HG03521 (cell line): ENCODE measurements at regions not wholly inside any gene's neighbourhood (a gene's known extent, or its start where the extent isn't known, plus 50 kb on each side); places are given as distances from the start of the nearest gene placed in this dataset.

Experiments
- ATAC-seq: cut with Tn5 transposase; IDR thresholded peaks from one replicate; pipeline ENCODE4 v1.9.1; 2021; ENCODE audit warnings: mild to moderate bottlenecking, moderate library complexity; ENCODE audit not compliant: unreplicated experiment

DNA sequence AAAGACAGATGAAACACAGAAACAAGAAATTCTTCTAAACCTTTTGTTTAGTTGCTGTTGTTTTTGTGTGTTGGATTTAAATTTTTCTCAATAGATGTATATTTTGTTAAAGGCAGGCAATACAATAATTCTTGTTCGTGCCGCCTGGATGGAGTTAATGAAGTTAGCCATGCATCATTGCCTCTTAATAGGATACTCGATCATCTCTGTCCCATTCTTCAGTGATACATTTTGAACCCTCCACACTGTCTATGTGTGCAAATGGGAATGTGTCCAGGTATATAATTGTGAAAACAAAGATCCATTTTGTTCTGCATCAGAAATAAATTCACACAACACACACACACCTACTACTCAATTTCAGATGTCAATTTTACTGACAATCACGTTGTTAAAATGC lies 186.6 kb upstream of the ADAMTS16 start:
- no peak for ATAC-seq

DNA sequence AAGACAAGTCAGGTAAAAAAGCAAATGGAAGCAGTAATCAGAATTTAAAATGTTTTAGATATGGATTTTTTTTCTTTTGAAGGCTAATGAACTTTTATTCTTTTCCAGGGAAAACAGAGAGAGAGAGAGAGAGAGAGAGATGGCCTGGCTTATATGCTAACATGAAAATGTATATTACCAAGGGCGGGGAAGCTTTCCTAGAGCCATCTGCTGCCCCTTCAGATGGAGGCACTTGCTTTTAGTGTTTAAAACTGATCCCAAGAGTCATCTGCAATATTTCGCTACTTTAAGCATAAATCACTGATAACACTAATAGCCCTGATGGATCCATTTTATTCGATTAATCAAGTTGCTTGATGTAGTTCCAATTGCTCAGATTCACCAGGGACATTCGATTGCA lies 186.1 kb upstream of the ADAMTS16 start:
- no peak for ATAC-seq

DNA sequence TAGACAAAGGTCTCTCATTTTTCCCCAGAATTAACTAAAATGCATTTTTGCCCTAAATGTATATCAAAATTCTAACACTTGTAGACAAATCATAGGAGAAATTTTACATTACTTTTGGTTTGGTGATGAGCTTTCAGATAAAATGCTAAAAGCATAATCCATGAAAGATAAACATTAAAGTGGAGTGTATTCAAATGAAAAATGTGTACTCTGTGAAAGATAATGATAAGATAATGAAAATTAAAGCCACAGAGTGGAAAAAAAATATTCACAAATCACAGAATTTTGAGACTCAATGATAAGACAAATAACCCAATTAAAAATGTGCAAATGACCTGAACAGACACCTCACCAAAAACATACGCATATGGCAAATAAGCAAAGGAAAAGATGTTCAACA lies 176.9 kb upstream of the ADAMTS16 start:
- ATAC-seq = no peak

DNA sequence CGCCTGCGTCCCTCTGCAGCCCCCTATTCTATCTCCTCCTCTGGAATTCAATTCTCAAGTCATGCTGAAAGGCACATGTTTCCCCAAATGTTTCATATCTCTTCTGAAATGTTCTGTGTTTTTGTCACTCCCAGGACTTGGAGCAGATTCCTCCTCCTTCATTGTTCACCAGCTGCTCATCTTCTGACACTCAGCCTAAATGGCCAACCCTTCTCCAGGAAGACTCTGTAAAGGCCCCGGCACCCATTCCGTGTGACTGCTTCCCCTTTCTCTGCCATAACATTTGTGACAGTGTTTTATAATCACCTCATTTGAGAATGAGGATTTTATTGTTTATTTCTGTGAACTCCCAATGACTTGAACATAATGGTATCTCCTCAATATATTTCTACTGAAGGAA lies 170.8 kb upstream of the ADAMTS16 start:
- ATAC-seq = no peak

DNA sequence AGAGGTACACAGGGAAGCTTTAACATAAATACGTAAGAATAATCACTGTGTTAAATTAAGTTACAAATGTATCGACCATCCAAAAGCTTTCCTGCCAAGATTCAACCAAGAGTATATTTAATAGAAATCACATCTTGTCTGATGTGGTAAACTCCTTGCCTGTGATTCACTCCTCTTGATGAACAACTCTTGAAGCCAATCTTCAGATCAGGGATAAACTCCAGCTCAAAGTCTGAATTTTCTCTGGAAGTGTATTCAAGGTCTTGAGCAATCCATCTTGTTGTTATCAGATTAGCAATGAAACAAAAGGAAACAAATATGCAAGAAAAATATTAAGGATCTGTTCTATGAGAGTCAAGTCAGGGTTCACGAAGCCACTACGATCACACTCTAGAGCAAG lies 170.0 kb upstream of the ADAMTS16 start:
- ATAC-seq = no peak

DNA sequence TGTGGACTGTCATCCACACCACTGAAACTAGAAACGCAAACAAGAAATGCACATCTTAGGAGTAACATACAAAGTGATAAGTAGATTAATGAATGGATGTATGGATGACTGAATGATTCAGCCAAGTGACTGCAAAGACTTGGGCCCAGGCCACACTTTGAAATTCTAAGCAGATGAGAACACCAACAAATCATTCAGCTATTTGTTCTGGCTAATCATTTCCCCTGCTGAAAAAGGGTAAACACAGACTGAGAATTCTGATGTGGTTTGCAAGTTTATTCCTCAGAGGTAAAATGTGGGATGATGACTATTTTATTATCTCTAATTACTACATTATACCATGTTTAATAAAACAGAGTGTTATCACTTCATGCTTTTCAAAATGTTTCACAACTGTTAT lies 163.2 kb upstream of the ADAMTS16 start:
- ATAC-seq = no peak

DNA sequence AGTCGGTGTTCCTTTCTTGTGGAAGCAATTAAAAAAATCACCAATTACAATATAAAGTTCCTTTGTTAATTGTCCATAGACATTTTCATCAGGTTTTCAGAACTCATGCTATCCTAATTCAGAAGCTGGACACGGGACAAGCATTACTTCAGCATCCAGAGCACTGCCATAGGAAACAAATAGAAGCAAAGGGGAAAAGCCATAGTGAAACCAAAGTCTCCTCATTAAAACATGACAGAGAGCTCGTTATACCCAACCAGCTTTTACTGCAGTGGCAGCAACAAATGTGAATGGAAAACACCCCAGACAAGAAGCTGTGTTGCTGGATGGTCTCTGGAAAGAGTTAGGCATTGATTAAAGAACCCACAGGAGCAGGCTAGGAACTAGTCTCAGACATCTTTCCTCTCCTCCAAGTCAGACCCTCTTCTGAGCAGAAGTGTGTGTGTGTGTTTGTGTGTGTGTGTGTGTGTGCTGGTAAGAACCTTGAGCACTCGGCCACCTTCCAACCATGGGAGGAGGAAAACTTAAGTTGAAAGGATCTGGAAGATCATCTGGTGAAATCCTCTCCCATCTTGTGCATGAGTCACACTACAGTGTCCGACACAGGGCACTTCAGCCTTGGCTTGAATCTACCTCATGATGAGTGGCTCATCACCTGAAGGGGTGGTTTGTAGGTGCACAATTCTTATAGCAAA lies 162.6 kb upstream of the ADAMTS16 start:
- ATAC-seq = no peak

DNA sequence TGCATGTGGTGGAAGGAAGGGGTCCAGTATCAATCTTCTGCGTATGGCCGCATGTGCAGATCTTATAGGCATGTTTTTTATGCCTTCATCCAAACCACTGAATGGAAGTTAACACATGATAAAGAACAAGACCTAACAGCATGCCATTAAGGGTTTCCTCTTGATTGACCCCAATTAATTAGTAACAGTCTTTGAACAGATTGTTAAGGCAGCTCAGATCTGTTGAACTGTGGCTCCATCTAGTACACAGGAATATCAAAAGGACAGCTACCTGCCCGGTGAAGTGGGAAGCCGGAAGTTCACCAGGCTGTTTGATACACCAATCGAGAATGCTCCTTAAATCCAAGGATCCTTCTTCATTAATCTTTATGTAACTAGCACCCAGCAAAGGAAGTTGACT lies 159.9 kb upstream of the ADAMTS16 start:
- no peak for ATAC-seq

DNA sequence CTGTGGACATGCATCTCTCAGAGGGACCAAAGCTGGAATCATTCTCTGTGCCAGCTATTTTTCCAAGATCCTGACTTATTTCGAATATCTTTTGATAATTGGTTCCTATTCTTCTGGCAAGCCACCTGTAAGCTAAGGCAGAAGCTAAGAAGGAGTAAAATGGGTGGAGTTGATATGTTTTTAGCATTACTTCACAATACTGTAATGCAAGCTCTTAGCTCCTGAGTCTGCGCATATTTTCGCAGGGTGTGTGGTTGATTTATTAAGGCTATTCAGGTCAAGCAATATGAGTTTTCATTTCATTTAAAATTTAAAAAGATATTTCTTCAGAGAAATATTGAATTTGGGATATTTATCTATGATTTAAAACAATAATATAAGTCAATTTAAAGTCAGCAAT lies 158.5 kb upstream of the ADAMTS16 start:
- no peak for ATAC-seq

DNA sequence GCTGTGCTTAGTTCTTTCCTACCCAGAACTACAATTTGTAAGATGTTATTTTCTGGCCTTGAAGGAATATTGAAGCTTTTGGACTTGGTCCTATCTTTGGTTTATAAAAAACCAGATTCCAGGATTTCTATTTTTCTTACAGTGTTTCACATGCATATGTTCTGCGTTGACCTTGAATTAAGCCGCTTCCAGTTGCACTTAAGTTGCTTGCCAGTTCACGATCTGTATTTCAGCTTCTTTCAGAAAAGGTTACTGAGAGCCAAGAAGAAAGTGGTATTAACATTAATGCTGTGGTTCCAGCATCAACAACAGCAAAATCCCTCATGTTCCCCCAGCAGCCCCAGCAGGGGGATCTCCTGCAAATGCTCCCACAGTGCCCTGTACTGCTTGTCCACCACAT lies 156.4 kb upstream of the ADAMTS16 start:
- no peak for ATAC-seq

DNA sequence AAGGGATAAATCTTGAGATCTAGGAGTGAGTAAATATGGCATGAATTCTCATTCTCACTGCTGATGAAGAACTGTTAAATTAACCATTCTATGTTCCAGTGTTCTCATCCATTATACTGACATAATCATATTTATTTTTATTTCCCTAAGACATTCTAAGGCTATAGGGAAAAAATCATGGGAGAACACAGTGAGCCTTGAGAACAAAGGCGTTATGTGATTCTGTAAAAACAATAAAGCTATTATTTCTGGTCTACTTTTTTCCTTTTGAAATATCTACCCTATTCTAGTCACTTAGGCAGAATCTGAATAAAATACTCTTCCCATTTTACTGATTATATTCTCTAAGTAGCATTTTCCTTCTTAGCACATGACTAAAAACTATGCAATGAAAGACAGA lies 155.7 kb upstream of the ADAMTS16 start:
- ATAC-seq = no peak

DNA sequence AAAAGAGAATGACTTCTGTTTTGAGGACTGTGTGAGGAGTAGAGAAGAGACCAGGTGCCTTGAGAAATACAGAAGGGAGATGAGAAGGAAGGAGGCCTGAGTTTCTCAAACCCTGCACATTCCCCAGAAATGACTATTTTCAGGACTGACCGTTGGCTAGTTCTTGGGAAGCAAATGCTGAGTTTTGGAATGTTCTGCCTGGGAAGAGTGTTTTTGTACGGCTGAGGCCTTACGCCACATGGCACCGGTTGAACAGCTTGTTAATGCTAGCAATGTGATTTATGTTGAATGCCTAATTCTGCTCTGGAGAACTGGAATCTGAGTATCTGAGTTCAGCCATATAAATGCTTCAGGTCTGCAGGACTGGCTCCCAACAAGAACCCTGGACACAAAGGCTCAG lies 152.7 kb upstream of the ADAMTS16 start:
- ATAC-seq = no peak

DNA sequence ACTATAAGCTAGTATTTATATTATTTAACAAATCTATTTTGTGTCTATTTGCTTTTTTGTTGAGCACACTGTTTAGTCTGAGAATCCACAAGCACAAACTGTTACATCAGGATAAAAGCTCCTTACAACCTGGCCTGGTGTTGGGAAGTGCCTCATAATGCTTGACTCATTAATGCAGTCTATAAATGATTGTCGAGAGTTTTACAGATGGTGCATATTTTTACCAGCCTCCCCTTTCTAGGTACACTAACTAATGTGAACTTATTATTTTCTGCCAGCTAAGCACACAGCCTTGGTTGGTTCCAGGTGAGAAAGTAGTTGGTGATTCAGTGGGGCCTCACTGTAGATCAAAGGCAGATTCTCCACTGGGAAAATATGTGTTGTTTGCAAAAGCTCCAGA lies 151.0 kb upstream of the ADAMTS16 start:
- ATAC-seq = no peak

DNA sequence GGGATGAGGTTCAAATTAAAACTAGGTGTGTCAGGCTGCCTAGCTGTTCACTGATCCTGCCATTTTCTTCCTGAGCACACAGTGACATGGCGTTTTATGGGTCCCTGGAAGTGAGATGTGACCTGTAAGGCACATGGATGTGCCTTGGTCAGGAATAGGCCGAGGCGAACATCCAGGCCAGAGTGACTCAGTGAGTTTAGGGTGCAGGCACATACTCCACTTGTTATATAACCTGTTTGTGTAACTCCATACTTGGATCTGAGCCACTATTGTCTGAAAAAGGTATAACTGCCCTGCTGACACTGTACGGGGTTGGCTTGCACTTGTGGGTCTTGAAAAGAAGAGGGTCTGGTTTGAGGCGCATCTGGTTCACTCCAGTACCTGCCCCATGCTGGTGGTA lies 150.1 kb upstream of the ADAMTS16 start:
- ATAC-seq = no peak

DNA sequence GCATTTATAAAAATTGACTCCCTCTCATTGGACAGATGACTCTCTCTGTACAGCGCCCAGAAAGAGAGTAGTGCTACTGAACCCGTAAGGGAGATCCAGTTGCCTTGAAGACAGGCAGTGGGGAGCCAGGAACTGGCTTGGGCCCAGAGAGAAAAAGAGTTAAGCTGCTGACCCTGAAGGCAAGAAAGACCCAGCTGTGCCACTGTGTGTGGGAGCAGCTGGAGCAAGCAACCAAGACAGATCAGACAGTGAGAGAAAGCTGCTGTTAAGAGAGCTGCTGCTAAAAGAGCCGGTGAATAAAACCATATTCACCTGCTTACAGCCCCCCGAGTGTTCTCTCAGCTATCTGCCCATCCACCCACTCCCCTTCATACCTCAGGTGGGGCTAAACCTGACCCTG lies 149.7 kb upstream of the ADAMTS16 start:
- ATAC-seq = no peak

DNA sequence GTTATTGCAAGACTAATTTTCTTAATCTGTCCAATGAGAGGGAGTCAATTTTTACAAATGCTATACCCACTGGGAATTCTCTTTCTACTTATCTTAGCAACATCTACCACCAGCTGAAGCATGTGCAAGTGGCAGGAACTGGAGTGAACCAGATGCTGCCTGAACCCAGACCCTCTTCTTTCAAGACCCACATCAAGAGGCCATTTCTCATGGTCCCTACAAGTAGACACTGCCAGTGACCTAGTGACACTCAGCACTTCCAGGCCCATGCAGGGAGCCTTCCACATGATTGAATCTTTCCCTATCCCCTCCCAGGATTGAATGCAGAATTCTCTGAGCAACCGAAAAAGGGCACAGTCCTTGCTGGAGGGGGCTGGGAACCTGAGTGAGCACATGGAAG lies 148.2 kb upstream of the ADAMTS16 start:
- no peak for ATAC-seq

DNA sequence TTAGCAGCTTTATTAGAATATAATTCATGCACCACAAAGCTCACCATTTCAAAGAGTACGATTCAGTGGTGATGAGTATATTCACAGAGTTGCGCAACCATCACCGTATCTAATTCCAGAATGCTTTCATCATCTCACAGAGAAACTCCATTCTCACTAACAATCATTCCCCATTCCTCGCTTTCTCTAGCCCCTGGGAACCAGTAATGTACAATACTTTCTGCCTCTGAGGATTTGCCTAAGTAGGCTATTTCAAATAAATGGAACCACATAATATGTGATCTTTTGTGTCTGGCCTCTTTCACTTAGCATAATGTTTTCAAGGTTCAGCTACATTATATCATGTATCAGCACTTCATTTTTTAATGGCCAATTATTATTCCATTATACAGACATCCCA lies 145.1 kb upstream of the ADAMTS16 start:
- no peak for ATAC-seq

DNA sequence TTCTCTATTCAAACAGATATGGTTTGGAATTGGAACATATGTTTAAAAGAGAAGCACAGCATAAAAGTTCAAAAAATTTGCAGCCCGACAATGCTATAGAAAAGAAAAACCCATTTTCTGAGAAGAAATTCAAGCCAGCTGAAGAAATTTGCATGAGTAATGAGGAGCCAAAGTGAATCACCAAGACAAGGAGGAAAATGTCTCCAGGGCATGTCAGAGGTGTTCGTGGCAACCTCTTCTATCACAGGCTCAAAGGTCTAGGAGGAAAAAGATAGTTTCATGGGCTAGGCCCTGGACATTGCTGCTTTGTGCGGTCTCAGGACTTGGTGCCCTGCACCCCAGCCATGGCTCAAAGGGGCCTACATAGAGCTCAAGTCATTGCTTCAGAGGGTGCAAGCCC lies 134.8 kb upstream of the ADAMTS16 start:
- no peak for ATAC-seq

DNA sequence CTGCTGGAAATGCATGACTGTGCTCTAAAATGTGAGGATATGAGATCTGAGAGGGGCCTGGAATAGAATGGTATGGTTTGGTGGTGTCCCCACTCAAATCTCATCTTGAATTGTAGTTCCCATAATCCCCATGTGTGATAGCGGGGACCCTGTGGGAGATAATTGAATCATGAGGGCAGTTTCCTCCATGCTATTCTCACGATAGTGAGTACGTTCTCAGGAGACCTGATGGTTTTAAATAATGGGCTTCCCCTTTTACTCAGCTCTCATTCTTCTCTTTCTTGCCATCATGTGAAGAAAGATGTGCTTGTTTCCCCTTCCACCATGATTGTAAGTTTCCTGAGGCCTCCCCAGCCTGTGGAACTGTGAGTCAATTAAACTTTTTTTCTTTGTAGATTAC lies 133.6 kb upstream of the ADAMTS16 start:
- no peak for ATAC-seq

DNA sequence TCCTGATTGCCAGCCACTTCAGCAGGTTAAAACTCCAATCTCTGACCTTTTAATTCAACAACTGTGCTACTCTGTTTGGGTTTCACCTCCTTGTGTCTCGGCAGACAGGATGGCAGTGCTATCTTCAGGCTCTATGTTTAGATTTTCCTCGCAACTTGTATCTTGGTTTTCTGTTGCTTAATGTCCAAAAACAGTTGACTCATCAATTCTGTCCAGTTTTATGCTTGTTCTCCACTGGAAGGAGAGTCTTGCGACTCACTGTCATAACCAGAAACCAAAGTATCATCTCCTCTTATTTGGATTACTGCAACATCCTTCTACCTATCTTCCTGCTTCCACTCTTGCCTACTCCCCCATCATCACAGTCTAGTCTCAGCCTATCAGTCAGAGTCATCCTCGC lies 130.9 kb upstream of the ADAMTS16 start:
- ATAC-seq = no peak

DNA sequence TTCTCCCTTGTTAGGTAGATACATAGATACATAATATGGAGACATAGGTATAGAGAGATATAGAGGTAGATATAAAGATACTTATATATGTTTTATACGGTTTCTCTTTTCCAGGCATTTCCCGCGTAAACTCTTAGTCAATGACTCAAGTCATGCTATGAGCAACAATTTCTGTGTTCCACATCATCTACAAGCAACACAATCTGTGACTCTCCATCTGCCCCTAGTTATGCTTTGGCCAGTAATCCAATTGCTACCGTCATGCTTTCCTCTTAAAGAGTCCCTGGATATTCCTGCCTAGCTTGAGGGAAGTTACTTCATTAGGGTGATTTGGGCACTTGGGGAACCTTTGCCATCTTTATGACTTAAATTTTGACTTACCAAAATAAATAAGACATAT lies 129.0 kb upstream of the ADAMTS16 start:
- ATAC-seq = no peak

DNA sequence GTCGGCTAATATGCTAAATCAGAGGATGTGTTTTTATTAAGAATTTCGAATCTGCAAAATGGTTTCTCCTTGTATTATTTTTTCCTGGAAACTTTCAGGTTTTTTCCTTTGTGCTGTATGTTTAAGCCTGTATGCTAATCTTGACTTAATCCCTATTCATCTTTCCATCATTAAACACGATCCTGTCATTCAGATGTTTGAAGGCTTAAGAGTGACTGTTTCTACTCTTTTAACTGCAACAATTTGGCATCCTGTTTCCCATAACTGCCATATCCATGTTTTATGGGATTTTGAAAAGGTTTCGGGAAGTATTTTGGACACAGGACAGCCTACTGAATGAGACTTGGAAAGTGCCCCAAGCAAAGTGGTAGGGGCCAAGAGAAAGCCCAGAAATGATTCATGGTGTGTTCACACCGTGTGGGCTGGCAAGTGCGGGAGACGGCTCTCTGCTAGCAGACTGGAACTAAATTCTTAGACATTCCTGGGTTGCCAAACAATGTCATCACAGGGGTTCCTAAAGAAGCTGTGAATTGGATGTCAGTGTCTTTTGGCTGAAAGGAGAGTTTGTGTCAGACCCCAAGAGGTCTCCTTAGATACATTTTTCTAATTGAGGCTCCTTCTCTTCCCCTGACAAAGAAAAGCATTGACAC lies 125.4 kb upstream of the ADAMTS16 start:
- ATAC-seq = no peak
